Stomach smooth muscle (tissue), 2 donors: ENCODE measurements at regions not wholly inside any gene's neighbourhood (a gene's known extent, or its start where the extent isn't known, plus 50 kb on each side); places are given as distances from the start of the nearest gene placed in this dataset.
"Not testable (repeated sequence)": the region's sequence is repeated elsewhere in the genome, so short reads cannot be mapped to it uniquely, and the experiment has no call there.

ENCODE experiments used
- H3K27ac ChIP-seq: one replicate; pipeline ENCODE4 v1.7.0; 2013; ENCODE audit warnings: mild to moderate bottlenecking, low read length, inconsistent platforms
- H3K27me3 ChIP-seq, 2 donors: one replicate each; pipeline ENCODE4 v1.7.0; 2013; ENCODE audit warnings: low read length in 2 of 2; ENCODE audit not compliant: insufficient read depth in 2 of 2, control insufficient read depth in 1 of 2
- H3K36me3 ChIP-seq, 2 donors: one replicate each; pipeline ENCODE4 v1.7.0; 2013; ENCODE audit warnings: low read length in 2 of 2; ENCODE audit not compliant: control insufficient read depth in 2 of 2, insufficient read depth in 2 of 2
- H3K4me1 ChIP-seq: one replicate; pipeline ENCODE4 v1.7.0; 2013; ENCODE audit warnings: low read length; ENCODE audit not compliant: control insufficient read depth, insufficient read depth
- H3K4me3 ChIP-seq, 2 donors: one replicate each; pipeline ENCODE4 v1.7.0; 2013; ENCODE audit warnings: low read length in 2 of 2
- H3K9ac ChIP-seq, 2 donors: one replicate each; pipeline ENCODE4 v1.7.0; 2013; ENCODE audit warnings: low read length in 2 of 2, mild to moderate bottlenecking in 1 of 2
- H3K9me3 ChIP-seq, 2 donors: one replicate each; pipeline ENCODE4 v1.7.0; 2013; ENCODE audit warnings: low read length in 2 of 2; ENCODE audit not compliant: control insufficient read depth in 2 of 2
- donor health status: healthy.
- donor health status: Pancreatic carcinoma.

- Histone ChIP-seq H3K9me3 (no peaks in the 10 kb centered on the region), H3K27me3 (no peaks in the 10 kb centered on the region), H3K27ac (no peak overlapping the region), H3K36me3 (no peaks in the 10 kb centered on the region), H3K9ac (no peak overlapping the region), H3K4me3 (no peak overlapping the region), H3K4me1 (peaks cover 4% of the 10 kb centered on the region)
These were observed 219.4 kb downstream of the DUSP10 start for GRCh38 chr1:221522529-221522940.

DNA sequence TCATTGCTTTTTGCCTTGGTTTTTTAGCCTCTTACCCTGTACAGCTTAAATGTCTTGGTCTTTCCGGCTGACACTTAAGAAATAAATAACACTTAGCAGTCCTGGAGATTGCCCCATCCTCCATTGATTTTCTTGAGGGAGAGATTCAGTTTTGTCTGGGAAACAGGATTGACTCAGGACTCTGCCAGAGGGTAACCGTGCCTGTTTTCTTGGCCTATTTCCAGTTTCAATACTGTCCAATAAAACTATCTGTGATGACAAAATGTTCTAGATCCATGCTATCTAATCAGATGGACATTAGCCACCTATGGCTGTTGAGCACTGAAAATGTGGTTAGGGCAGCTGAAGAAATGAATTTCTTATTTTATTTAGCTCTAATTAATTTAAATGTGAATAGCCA, 216.1 kb downstream of the DUSP10 start:
- Histone ChIP-seq H3K9ac (no peak overlapping the region), H3K36me3 (no peaks in the 10 kb centered on the region), H3K9me3 (no peaks in the 10 kb centered on the region), H3K4me1 (peaks cover 4% of the 10 kb centered on the region), H3K27me3 (no peaks in the 10 kb centered on the region), H3K4me3 (no peak overlapping the region), H3K27ac (no peak overlapping the region)

GRCh38 chr1:221527302-221527701, 214.6 kb downstream of the DUSP10 start:
- H3K4me1 ChIP-seq = peaks cover 4% of the 10 kb centered on the region
- no peak overlapping the region for H3K9ac ChIP-seq
- H3K9me3 ChIP-seq = no peaks in the 10 kb centered on the region
- H3K27me3 ChIP-seq = no peaks in the 10 kb centered on the region
- H3K27ac ChIP-seq = no peak overlapping the region
- H3K4me3 ChIP-seq = no peak overlapping the region
- no peaks in the 10 kb centered on the region for H3K36me3 ChIP-seq

GRCh38 chr1:221527886-221528624, 213.8 kb downstream of the DUSP10 start:
- Histone ChIP-seq H3K9ac (no peak overlapping the region), H3K4me1 (peaks cover 4% of the 10 kb centered on the region), H3K27me3 (no peaks in the 10 kb centered on the region), H3K27ac (no peak overlapping the region), H3K4me3 (no peak overlapping the region), H3K9me3 (no peaks in the 10 kb centered on the region), H3K36me3 (no peaks in the 10 kb centered on the region)

DNA sequence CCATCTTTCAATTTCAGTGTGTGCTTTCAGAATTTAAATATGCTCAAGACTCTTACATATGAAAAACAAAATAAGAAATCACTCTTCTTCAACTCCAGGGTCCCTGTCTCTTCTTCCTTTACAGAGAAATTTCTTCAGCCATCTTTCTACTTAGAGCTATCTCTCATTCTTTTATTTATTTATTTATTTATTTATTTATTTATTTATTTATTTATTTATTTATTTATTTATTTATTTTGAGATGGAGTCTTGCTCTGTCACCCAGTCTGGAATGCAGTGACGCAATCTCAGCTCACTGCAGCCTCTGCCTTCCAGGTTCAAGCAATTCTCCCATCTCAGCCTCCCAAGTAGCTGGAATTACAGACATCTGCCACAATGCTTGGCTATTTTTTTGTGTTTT, 211.7 kb downstream of the DUSP10 start:
- not testable (repeated sequence) for H3K9ac ChIP-seq, H3K9me3 ChIP-seq, H3K27me3 ChIP-seq, H3K4me3 ChIP-seq, H3K36me3 ChIP-seq, H3K4me1 ChIP-seq, H3K27ac ChIP-seq

DNA sequence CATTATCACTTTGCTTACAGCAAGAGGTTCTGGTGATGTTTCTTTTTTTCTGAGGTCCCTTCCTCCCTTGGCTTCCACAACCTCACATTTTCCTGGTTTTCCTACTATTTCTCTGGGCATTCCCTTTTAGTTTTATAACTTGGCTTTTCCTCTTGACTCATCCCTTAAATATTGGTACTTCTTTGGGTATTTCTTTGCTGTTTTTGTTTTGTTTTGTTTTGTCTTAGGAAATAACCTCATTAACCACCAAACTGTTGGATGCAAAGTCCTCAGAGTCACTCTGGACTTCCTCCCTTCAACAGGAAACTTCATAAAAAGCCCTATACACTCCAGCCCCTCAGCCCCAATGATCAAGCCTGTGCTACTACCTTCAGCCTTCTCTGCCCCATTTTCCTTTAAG, 211.1 kb downstream of the DUSP10 start:
- Histone ChIP-seq H3K27ac (no peak overlapping the region), H3K4me1 (peaks cover 4% of the 10 kb centered on the region), H3K27me3 (no peaks in the 10 kb centered on the region), H3K9ac (no peak overlapping the region), H3K36me3 (no peaks in the 10 kb centered on the region), H3K4me3 (no peak overlapping the region), H3K9me3 (no peaks in the 10 kb centered on the region)

- H3K27ac ChIP-seq = no peak overlapping the region
- peaks cover 2% of the 10 kb centered on the region for H3K4me1 ChIP-seq
- no peak overlapping the region for H3K9ac ChIP-seq
- H3K9me3 ChIP-seq = no peaks in the 10 kb centered on the region
- no peaks in the 10 kb centered on the region for H3K36me3 ChIP-seq
- no peak overlapping the region for H3K4me3 ChIP-seq
- H3K27me3 ChIP-seq = no peaks in the 10 kb centered on the region
These were observed 209.7 kb downstream of the DUSP10 start for GRCh38 chr1:221532071-221532773.

- Histone ChIP-seq H3K4me3 (no peak overlapping the region), H3K9me3 (no peaks in the 10 kb centered on the region), H3K36me3 (no peaks in the 10 kb centered on the region), H3K9ac (no peak overlapping the region), H3K4me1 (peaks cover 5% of the 10 kb centered on the region), H3K27ac (no peak overlapping the region), H3K27me3 (no peaks in the 10 kb centered on the region)
These were observed 200.6 kb downstream of the DUSP10 start for GRCh38 chr1:221541296-221541695.

GRCh38 chr1:221543529-221544120, 198.3 kb downstream of the DUSP10 start:
- Histone ChIP-seq H3K4me1 (peaks cover 5% of the 10 kb centered on the region), H3K36me3 (no peaks in the 10 kb centered on the region), H3K27ac (no peak overlapping the region), H3K9me3 (no peaks in the 10 kb centered on the region), H3K4me3 (no peak overlapping the region), H3K9ac (no peak overlapping the region), H3K27me3 (no peaks in the 10 kb centered on the region)

DNA sequence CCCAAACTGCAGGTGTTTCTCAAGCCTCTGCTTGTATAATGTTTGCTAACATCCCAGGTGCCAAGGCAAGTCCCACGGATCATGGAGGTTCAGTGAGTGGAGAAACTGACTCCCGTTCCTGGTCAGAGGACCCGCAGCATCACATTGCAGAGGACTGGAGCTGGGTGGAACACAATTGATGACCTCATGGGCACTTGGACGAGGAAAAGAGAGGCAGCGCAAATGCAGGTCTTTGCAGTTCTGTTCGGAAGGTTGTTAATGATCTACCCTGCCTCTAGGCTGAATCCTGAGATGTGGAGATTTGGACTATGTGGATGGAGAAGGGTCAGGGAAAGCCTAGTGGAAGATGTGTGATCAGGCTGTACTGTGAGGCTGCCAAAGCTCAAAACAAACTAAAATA, 192.9 kb downstream of the DUSP10 start:
- Histone ChIP-seq H3K4me3 (no peak overlapping the region), H3K36me3 (no peaks in the 10 kb centered on the region), H3K4me1 (no peaks in the 10 kb centered on the region), H3K9me3 (no peaks in the 10 kb centered on the region), H3K27me3 (no peaks in the 10 kb centered on the region), H3K27ac (no peak overlapping the region), H3K9ac (no peak overlapping the region)

- Histone ChIP-seq H3K9ac (no peak overlapping the region), H3K9me3 (no peaks in the 10 kb centered on the region), H3K36me3 (no peaks in the 10 kb centered on the region), H3K27ac (no peak overlapping the region), H3K4me3 (no peak overlapping the region), H3K4me1 (no peaks in the 10 kb centered on the region), H3K27me3 (no peaks in the 10 kb centered on the region)
These were observed 192.1 kb downstream of the DUSP10 start for GRCh38 chr1:221549815-221550214.
